NCI-H2171 treated with DMSO at 0.1 percent for 48 hours (cell line): ENCODE measurements at regions not wholly inside any gene's neighbourhood (a gene's known extent, or its start where the extent isn't known, plus 50 kb on each side); places are given as distances from the start of the nearest gene placed in this dataset.
"Not testable (repeated sequence)": the region's sequence is repeated elsewhere in the genome, so short reads cannot be mapped to it uniquely, and the experiment has no call there.

ENCODE experiments used
- DNase-seq: peaks from one replicate; lab custom pipeline; 2025; lab: John Stamatoyannopoulos, UW

- DNase-seq: no peak
These were observed 69.3 kb downstream of the ISOC1 start for GRCh38 chr5:129163810-129164378.

GRCh38 chr5:129170050-129170449 lies 75.5 kb downstream of the ISOC1 start:
- no peak for DNase-seq

GRCh38 chr5:129171194-129171944 lies 76.8 kb downstream of the ISOC1 start:
- no peak for DNase-seq

GRCh38 chr5:129172580-129172979 lies 78.0 kb downstream of the ISOC1 start:
- no peak for DNase-seq

GRCh38 chr5:129173771-129174170 lies 79.2 kb downstream of the ISOC1 start:
- DNase-seq: no peak

DNA sequence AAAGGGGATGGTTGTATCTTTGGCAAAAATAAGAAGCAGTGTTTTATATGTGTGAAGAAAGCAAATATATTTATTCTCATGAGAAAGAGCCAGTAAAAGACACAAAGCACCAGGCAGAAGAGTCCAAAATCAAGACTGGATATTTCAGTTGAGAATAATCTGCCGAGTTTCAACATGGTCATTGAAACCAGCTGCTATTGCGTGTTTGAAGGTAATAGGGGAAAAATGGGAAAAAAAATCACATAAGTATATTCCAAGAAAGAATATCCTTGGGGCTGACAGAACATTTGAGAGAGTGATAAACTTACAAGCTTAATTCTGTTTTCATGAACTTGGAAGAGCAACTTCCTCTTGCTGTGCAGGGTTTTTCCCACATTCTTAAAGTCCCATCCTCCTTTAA lies 79.9 kb downstream of the ISOC1 start:
- no peak for DNase-seq

- no peak for DNase-seq
These were observed 82.9 kb downstream of the ISOC1 start for GRCh38 chr5:129177451-129177850.

- no peak for DNase-seq
These were observed 104.8 kb downstream of the ISOC1 start for GRCh38 chr5:129199308-129199707.

DNA sequence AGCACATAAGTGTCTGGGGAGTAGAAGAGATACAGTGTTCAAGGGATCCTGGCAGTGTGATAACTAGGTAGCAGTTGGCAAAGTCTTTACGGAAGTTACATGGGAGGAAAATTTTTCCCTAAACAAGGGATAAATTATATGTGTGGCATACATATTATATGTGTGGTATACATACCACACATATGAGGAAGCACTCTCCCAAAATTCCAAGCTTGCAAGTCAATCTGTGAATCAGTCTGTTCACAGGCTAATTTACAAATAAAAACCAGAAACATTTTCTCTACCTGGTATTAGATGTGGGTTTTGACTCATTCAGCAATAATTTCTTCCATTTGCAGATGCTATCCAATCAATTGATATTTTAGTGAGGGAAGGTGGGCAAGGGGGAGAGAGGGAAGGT lies 110.0 kb downstream of the ISOC1 start:
- no peak for DNase-seq

DNA sequence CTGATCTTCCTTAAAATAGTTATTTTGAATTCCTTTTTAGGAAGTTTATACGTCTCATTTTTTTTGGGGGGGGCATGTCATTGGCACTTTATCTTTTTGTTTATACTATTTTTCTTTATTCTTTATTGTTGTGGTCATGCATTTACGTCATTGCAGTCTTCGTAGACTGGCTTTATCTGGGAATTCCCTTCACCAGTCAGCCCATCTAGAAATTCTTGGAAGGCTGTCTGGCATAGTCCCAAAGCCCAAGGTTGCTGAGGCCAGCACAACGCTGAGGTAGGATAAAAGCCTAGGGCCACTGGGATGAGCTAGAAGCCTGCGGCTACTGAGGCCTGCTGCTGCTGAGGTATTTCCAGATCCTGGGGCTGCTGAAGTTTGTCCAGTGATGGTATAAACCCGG lies 121.5 kb downstream of the ISOC1 start:
- DNase-seq: no peak

- no peak for DNase-seq
These were observed 122.6 kb downstream of the ISOC1 start for GRCh38 chr5:129217179-129217578.

- DNase-seq: no peak
These were observed 128.6 kb downstream of the ISOC1 start for GRCh38 chr5:129223178-129223577.

- no peak for DNase-seq
These were observed 134.0 kb downstream of the ISOC1 start for GRCh38 chr5:129228577-129228976.

- DNase-seq: no peak
These were observed 147.2 kb downstream of the ISOC1 start for GRCh38 chr5:129241755-129242154.

DNA sequence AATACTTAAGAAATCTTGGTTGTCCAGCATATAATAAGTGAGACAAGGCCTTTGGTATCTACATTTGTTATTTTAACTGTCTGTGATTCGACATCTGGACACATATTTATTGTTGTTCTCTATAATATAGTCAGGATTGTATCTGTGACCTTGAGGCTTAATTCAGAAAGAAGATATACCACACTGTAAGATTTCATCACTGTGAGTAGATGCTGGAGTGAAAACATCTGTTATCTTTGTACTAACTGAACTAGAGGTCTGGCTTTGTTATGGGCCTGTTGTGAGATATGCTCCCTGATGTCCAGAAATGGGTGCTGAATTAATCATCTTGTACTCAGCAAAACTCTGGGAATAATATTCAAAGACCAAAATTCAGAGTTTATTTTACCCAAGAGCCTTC lies 148.5 kb downstream of the ISOC1 start:
- peak; percentile 3 for DNase-seq

GRCh38 chr5:129244478-129244877 lies 149.9 kb downstream of the ISOC1 start:
- no peak for DNase-seq

DNA sequence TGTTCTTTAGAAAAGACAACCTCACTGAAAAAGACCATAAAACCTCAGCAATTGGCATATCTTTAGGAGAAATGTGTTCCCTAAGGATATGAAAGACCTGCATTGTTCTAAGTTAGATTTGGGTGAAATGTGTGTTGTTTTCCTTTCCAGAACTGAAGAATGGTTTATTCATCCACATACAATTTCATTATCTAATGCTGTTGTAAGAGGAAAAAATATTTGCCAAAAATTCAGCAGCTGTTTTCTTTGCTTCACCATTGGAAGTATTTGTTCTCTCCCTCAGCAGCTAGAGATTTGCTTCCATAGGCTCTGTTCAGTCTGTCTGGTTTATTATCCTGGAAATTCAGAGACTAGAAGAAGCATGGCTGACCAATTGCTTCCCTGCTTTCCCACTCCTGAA lies 150.9 kb downstream of the ISOC1 start:
- no peak for DNase-seq

DNA sequence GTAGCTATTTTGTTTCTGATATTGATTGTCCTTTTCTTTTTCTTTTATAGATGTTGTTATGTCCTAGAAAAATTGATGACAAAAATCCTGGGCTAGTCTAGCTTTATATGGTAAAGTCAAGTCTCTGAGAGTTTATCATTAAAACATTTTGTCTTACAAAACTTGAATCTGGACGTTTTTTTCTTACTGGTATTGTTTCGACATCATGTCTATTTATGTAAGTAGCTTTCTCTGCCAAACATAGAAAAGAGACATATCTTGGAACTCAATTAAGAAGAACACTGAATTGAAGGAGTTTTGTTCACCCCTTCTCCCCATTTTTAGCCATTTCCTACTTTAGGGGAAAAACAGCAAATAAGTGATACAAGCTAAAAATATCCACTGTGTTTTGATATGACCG lies 151.5 kb downstream of the ISOC1 start:
- DNase-seq: no peak

GRCh38 chr5:129249886-129250285 lies 155.3 kb downstream of the ISOC1 start:
- no peak for DNase-seq

GRCh38 chr5:129271308-129271707 lies 176.8 kb downstream of the ISOC1 start:
- no peak for DNase-seq

DNA sequence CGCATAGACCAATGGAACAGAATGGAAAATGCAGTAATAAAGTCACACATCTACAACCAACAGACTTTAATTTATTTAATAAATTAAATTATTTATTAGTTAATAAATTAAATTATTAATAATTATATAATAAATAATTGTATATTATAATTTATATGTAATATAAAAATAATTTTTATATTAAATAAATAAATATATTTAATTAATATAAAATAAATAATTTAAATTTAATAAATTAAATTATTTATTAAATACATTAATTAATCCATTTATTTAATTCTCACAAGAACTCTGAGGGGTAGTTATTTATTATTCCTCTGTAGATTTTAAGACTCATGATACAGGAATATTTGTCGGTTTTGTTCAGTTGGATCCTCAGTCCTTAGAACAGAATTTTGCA lies 176.1 kb upstream of the ADAMTS19 start:
- DNase-seq: no peak

DNA sequence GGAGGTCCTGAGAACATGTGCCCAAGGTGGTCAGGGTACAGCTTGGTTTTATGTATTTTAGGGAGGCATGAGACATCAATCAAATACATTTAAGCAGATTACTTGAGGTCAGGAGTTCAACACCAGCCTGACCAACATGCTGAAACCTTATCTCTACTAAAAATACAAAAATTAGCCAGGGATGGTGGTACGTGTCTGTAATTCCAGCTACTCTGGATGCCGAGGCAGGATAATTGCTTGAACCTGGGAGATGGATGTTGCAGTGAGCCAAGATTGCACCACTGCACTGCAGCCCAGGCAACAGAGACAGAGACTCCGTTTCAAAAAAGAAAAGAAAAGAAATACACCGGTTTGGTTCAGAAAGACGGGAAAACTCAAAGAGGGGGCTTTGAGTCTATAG lies 165.9 kb upstream of the ADAMTS19 start:
- DNase-seq: not testable (repeated sequence)

DNA sequence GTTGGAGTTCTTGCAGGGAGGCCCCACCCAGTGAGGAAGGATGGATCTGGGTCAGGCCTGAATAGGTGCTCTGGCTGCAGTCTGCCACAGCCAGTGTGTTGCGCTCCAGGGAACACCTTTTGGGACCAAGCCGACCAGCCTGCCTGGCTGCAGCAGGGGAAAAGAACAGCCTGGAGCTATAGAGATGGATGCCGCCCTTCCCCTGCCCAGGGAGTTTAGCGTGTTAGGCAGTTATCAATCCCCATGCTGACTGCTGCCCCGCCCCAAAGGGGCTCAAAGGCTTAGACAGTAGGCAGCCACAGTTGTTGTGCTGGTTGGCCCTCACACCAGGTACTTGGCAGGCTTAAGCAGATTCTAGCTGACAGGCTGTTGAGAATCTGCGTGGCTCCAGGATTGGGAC lies 153.4 kb upstream of the ADAMTS19 start:
- no peak for DNase-seq

GRCh38 chr5:129322968-129323367 lies 137.1 kb upstream of the ADAMTS19 start:
- no peak for DNase-seq
